Chondrocyte (in vitro differentiated cells): ENCODE measurements at regions not wholly inside any gene's neighbourhood (a gene's known extent, or its start where the extent isn't known, plus 50 kb on each side); places are given as distances from the start of the nearest gene placed in this dataset.

Experiments
- DNase-seq: peaks from one replicate; pipeline ENCODE4 v3.0.0; 2021; ENCODE audit warnings: mixed read lengths, low spot score
- H3K27ac Mint-ChIP-seq: one replicate; pipeline ENCODE4 v1.8.0; 2021; ENCODE audit warnings: mild to moderate bottlenecking, moderate library complexity, mixed read lengths; ENCODE audit not compliant: unreplicated experiment
- H3K27me3 Mint-ChIP-seq: 2 replicates; pipeline ENCODE4 v1.8.0; 2021; ENCODE audit warnings: low read depth, mixed read lengths
- H3K36me3 Mint-ChIP-seq: 2 replicates; pipeline ENCODE4 v1.8.0; 2021; ENCODE audit warnings: low read depth, mixed read lengths
- H3K4me1 Mint-ChIP-seq: 2 replicates; pipeline ENCODE4 v1.8.0; 2021; ENCODE audit warnings: low read depth, mild to moderate bottlenecking, mixed read lengths
- H3K4me3 Mint-ChIP-seq: one replicate; pipeline ENCODE4 v1.8.0; 2021; ENCODE audit warnings: mild to moderate bottlenecking, moderate library complexity, mixed read lengths; ENCODE audit not compliant: unreplicated experiment
- H3K9me3 Mint-ChIP-seq: 2 replicates; pipeline ENCODE4 v1.8.0; 2021; ENCODE audit warnings: low read depth, mixed read lengths
- TF ChIP-seq, protein P1 (sequence below): fragments of 200-600 bp; sonication (generic); IDR thresholded peaks from 2 replicates; pipeline ENCODE4 v1.5.0; 2021; ENCODE audit warnings: antibody characterized with exemption, mild to moderate bottlenecking, moderate library complexity

GRCh38 chr11:116189408-116190170, 583.2 kb downstream of the BUD13 start:
- H3K27me3 Mint-ChIP-seq: peaks cover 3% of the 10 kb centered on the region
- no peak overlapping the region for H3K27ac Mint-ChIP-seq
- no peaks in the 10 kb centered on the region for H3K36me3 Mint-ChIP-seq
- no peak overlapping the region for H3K4me3 Mint-ChIP-seq
- TF ChIP-seq, protein P1, sequence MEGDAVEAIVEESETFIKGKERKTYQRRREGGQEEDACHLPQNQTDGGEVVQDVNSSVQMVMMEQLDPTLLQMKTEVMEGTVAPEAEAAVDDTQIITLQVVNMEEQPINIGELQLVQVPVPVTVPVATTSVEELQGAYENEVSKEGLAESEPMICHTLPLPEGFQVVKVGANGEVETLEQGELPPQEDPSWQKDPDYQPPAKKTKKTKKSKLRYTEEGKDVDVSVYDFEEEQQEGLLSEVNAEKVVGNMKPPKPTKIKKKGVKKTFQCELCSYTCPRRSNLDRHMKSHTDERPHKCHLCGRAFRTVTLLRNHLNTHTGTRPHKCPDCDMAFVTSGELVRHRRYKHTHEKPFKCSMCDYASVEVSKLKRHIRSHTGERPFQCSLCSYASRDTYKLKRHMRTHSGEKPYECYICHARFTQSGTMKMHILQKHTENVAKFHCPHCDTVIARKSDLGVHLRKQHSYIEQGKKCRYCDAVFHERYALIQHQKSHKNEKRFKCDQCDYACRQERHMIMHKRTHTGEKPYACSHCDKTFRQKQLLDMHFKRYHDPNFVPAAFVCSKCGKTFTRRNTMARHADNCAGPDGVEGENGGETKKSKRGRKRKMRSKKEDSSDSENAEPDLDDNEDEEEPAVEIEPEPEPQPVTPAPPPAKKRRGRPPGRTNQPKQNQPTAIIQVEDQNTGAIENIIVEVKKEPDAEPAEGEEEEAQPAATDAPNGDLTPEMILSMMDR: no peak
- peaks cover 13% of the 10 kb centered on the region for H3K4me1 Mint-ChIP-seq
- DNase-seq: no peak
- no peaks in the 10 kb centered on the region for H3K9me3 Mint-ChIP-seq

DNA sequence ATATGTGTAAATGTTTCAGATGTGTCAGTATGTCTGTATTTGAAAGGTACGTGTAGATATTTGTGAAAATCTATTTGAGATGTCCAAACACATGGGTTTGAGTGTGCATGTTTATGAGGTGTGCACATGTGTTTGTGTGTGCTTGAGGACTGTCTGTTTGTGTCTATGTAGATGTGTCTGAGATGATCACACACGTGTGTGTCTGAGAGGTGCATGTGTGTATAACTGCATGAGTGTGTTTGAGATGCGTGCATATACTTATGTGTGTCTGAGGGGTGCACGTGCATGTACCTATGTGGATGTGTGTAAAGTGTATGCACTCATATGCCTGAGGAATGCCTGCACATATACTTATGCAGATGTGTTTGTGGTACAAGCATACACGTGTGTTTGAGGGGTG, 584.4 kb downstream of the BUD13 start:
- H3K27ac Mint-ChIP-seq: no peak overlapping the region
- no peak for DNase-seq

GRCh38 chr11:116187026-116187425, 585.8 kb downstream of the BUD13 start:
- no peak overlapping the region for H3K4me3 Mint-ChIP-seq
- no peaks in the 10 kb centered on the region for H3K36me3 Mint-ChIP-seq
- H3K27me3 Mint-ChIP-seq: peaks cover 3% of the 10 kb centered on the region
- H3K9me3 Mint-ChIP-seq: no peaks in the 10 kb centered on the region
- no peak overlapping the region for H3K27ac Mint-ChIP-seq
- TF ChIP-seq, protein P1: no peak
- H3K4me1 Mint-ChIP-seq: peaks cover 4% of the 10 kb centered on the region
- DNase-seq: no peak

More for the DNA sequence above, 584.4 kb downstream of the BUD13 start:
- H3K9me3 Mint-ChIP-seq: no peaks in the 10 kb centered on the region
- H3K27me3 Mint-ChIP-seq: peaks cover 3% of the 10 kb centered on the region
- TF ChIP-seq, protein P1: no peak
- H3K36me3 Mint-ChIP-seq: no peaks in the 10 kb centered on the region
- peaks cover 5% of the 10 kb centered on the region for H3K4me1 Mint-ChIP-seq
- H3K4me3 Mint-ChIP-seq: no peak overlapping the region

GRCh38 chr11:116185551-116185950, 587.2 kb downstream of the BUD13 start:
- DNase-seq: no peak
- Mint-ChIP-seq H3K4me1 (peaks cover 10% of the 10 kb centered on the region), H3K4me3 (no peak overlapping the region), H3K9me3 (no peaks in the 10 kb centered on the region), H3K27ac (no peak overlapping the region), H3K36me3 (no peaks in the 10 kb centered on the region), H3K27me3 (peaks cover 5% of the 10 kb centered on the region)
- TF ChIP-seq, protein P1: no peak

DNA sequence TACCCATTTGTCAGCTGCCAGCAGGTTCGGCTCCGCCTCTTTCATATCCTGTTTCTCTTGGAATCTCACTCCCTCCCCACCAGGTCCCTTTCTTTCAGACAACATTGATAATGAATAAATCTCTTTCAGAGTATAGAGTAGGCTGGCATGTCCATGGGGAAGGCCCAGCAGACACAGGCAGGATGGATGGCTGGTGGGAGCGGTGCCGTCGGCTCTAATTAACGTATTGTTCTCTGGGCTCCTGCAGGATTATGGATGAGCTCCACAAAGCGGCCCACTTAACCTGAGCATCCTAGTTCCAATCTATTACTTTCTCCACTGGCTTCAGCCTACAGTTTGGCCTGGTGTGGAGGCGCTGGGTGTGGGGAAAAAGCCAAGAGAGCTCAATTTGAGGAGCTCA, 588.0 kb downstream of the BUD13 start:
- Mint-ChIP-seq H3K36me3 (no peaks in the 10 kb centered on the region), H3K4me3 (no peak overlapping the region), H3K4me1 (peaks cover 18% of the 10 kb centered on the region), H3K27me3 (peaks cover 5% of the 10 kb centered on the region), H3K9me3 (no peaks in the 10 kb centered on the region), H3K27ac (no peak overlapping the region)
- no peak for DNase-seq
- TF ChIP-seq, protein P1: no peak
